OCI-LY7 (cell line): ENCODE measurements at regions not wholly inside any gene's neighbourhood (a gene's known extent, or its start where the extent isn't known, plus 50 kb on each side); places are given as distances from the start of the nearest gene placed in this dataset.

ENCODE experiments used
- BruUV-seq: library from RNA; stranded (reverse); fragments of 400-500 nt; replicated peaks from 2 replicates; lab custom pipeline; 2021; lab: Mats Ljungman, UMichigan
- CTCF ChIA-PET: fragments of 300-600 bp; sonication (Branson Sonifier 250); formaldehyde crosslinking; loops from one replicate; lab custom pipeline; 2022; ENCODE audit warnings: antibody characterized with exemption; ENCODE audit not compliant: unreplicated experiment; lab: Charles Lee
- POLR2A ChIA-PET: fragments of 300-600 bp; sonication (Branson Sonifier 250); formaldehyde crosslinking; loops from one replicate; lab custom pipeline; 2022; ENCODE audit warnings: antibody characterized with exemption; lab: Charles Lee
- DNase-seq: peaks from one replicate; pipeline ENCODE4 v3.0.0-alpha.2; 2015; ENCODE audit warnings: low spot score
- H2AFZ ChIP-seq: fragments of 200-600 bp; sonication (generic), shearing (Covaris generic); 2 replicates; pipeline ENCODE4 v1.6.1; 2014; ENCODE audit warnings: mild to moderate bottlenecking, antibody characterized with exemption, low read length, moderate library complexity
- H3K27ac ChIP-seq: fragments of 200-600 bp; sonication (generic); 2 replicates; pipeline ENCODE4 v1.5.1; 2014; ENCODE audit warnings: mixed run types, low read depth, mild to moderate bottlenecking, moderate library complexity, low read length, inconsistent platforms; ENCODE audit not compliant: poor library complexity, severe bottlenecking
- H3K36me3 ChIP-seq: fragments of 200-600 bp; sonication (generic); 2 replicates; pipeline ENCODE4 v1.6.1; 2014; ENCODE audit warnings: mild to moderate bottlenecking, antibody characterized with exemption, low read length, moderate library complexity, mixed read lengths; ENCODE audit not compliant: insufficient read depth
- H3K4me1 ChIP-seq: fragments of 200-600 bp; sonication (generic); 2 replicates; pipeline ENCODE4 v1.5.1; 2014; ENCODE audit warnings: mild to moderate bottlenecking, low read length; ENCODE audit not compliant: insufficient read depth, poor library complexity, severe bottlenecking
- H3K4me2 ChIP-seq: fragments of 200-600 bp; sonication (generic); 2 replicates; pipeline ENCODE4 v1.6.1; 2014; ENCODE audit warnings: mild to moderate bottlenecking, low read length
- H3K4me3 ChIP-seq: fragments of 200-600 bp; sonication (generic); 2 replicates; pipeline ENCODE4 v1.5.1; 2014; ENCODE audit warnings: mild to moderate bottlenecking, low read depth, low read length; ENCODE audit not compliant: poor library complexity, severe bottlenecking
- H3K79me2 ChIP-seq: fragments of 200-600 bp; sonication (generic); 2 replicates; pipeline ENCODE4 v1.6.1; 2016; ENCODE audit warnings: low read depth, mild to moderate bottlenecking, low read length, moderate library complexity, mixed read lengths; ENCODE audit not compliant: insufficient read depth
- H3K9me2 ChIP-seq: fragments of 200-600 bp; sonication (generic); 2 replicates; pipeline ENCODE4 v1.6.1; 2016; ENCODE audit warnings: mild to moderate bottlenecking, low read length, mixed read lengths; ENCODE audit not compliant: insufficient read depth
- H3K9me3 ChIP-seq: fragments of 200-600 bp; sonication (generic); 2 replicates; pipeline ENCODE4 v1.6.1; 2014; ENCODE audit warnings: mild to moderate bottlenecking, mixed run types, low read length, mixed read lengths
- H4K20me1 ChIP-seq: fragments of 200-600 bp; sonication (generic); 2 replicates; pipeline ENCODE4 v1.6.1; 2014; ENCODE audit warnings: mild to moderate bottlenecking, antibody characterized with exemption, low read length, moderate library complexity, mixed read lengths; ENCODE audit not compliant: insufficient read depth
- CTCF ChIP-seq: fragments of 200-600 bp; sonication (generic); conservative IDR thresholded peaks from 2 replicates; pipeline ENCODE4 v1.5.1; 2014; ENCODE audit warnings: mild to moderate bottlenecking, antibody characterized with exemption, low read length, moderate library complexity, mixed read lengths
- EZH2phosphoT487 ChIP-seq: fragments of 200-600 bp; sonication (generic); IDR thresholded peaks from 2 replicates; pipeline ENCODE4 v1.6.1; 2018; ENCODE audit warnings: low read depth, borderline replicate concordance, mild to moderate bottlenecking, mixed run types, antibody characterized with exemption, low read length, moderate library complexity, mixed read lengths
- intact Hi-C: fragments of 100-400 bp; cut with micrococcal nuclease; formaldehyde crosslinking; loops from one replicate; pipeline ENCODE4 v1.10.0; 2022; ENCODE audit not compliant: unreplicated experiment

GRCh38 chr10:64840341-64840740 lies 1319.1 kb downstream of the REEP3 start:
- no peak for TF ChIP-seq CTCF
- TF ChIP-seq EZH2phosphoT487 = no peak
- ChIA-PET CTCF (no interaction called here), POLR2A (no interaction called here)
- H3K79me2 ChIP-seq = no peaks in the 10 kb centered on the region
- no peaks in the 10 kb centered on the region for H4K20me1 ChIP-seq
- H3K4me2 ChIP-seq = no peak overlapping the region
- H3K9me3 ChIP-seq = no peaks in the 10 kb centered on the region
- BruUV-seq = no TSS peak
- no peak overlapping the region for H3K4me3 ChIP-seq
- H3K36me3 ChIP-seq = no peaks in the 10 kb centered on the region
- no peaks in the 10 kb centered on the region for H3K9me2 ChIP-seq
- no peaks in the 10 kb centered on the region for H3K4me1 ChIP-seq
- intact Hi-C loops = no loop called here
- no peak for DNase-seq
- no peak overlapping the region for H2AFZ ChIP-seq
- no peak overlapping the region for H3K27ac ChIP-seq

- CTCF ChIA-PET = no interaction called here
- no peaks in the 10 kb centered on the region for H3K79me2 ChIP-seq
- H3K4me1 ChIP-seq = no peaks in the 10 kb centered on the region
- no peak overlapping the region for H3K4me3 ChIP-seq
- H3K9me3 ChIP-seq = no peaks in the 10 kb centered on the region
- H3K9me2 ChIP-seq = no peaks in the 10 kb centered on the region
- H3K36me3 ChIP-seq = no peaks in the 10 kb centered on the region
- H3K27ac ChIP-seq = no peak overlapping the region
- H2AFZ ChIP-seq = no peak overlapping the region
- BruUV-seq = no TSS peak
- H4K20me1 ChIP-seq = no peaks in the 10 kb centered on the region
- POLR2A ChIA-PET = interaction anchor here (0.5 to 0.9 kb wide), 2 partner anchors 74 to 418 kb away, joined by 3 to 4 read pairs; no protein-coding TSS in a partner anchor
- DNase-seq = no peak
- no peak overlapping the region for H3K4me2 ChIP-seq
- intact Hi-C loops = no loop called here
- TF ChIP-seq CTCF (no peak), EZH2phosphoT487 (no peak)
Measured at GRCh38 chr10:64846700-64847099, 1325.5 kb downstream of the REEP3 start.

- H2AFZ ChIP-seq = no peak overlapping the region
- H3K27ac ChIP-seq = no peak overlapping the region
- intact Hi-C loops = no loop called here
- CTCF ChIA-PET = no interaction called here
- no peaks in the 10 kb centered on the region for H4K20me1 ChIP-seq
- H3K9me2 ChIP-seq = no peaks in the 10 kb centered on the region
- H3K9me3 ChIP-seq = no peaks in the 10 kb centered on the region
- no peak overlapping the region for H3K4me2 ChIP-seq
- no peak overlapping the region for H3K4me3 ChIP-seq
- no peaks in the 10 kb centered on the region for H3K36me3 ChIP-seq
- DNase-seq = no peak
- H3K4me1 ChIP-seq = no peaks in the 10 kb centered on the region
- BruUV-seq = no TSS peak
- no peak for TF ChIP-seq CTCF
- H3K79me2 ChIP-seq = no peaks in the 10 kb centered on the region
- POLR2A ChIA-PET = no interaction called here
Measured at GRCh38 chr10:64855941-64856340, 1334.7 kb downstream of the REEP3 start.
